H9 (cell line): ENCODE measurements at regions not wholly inside any gene's neighbourhood (a gene's known extent, or its start where the extent isn't known, plus 50 kb on each side); places are given as distances from the start of the nearest gene placed in this dataset.

ENCODE experiments used
- DNase-seq: peaks from one replicate; pipeline ENCODE4 v3.0.0-alpha.2; 2017
- H2AFZ ChIP-seq: one replicate; pipeline ENCODE4 v1.6.1; 2013; ENCODE audit warnings: mild to moderate bottlenecking, low read length, control low read depth, moderate library complexity
- H2AK5ac ChIP-seq: 2 replicates; pipeline ENCODE4 v1.6.1; 2013; ENCODE audit warnings: low read length, control low read depth, mixed read lengths; ENCODE audit not compliant: insufficient read length
- H2BK120ac ChIP-seq: one replicate; pipeline ENCODE4 v1.6.1; 2013; ENCODE audit warnings: low read depth, mild to moderate bottlenecking, low read length, control low read depth, inconsistent platforms; ENCODE audit not compliant: poor library complexity, severe bottlenecking
- H2BK12ac ChIP-seq: 2 replicates; pipeline ENCODE4 v1.6.1; 2013; ENCODE audit warnings: low read length, control low read depth, mixed read lengths, low read depth; ENCODE audit not compliant: insufficient read length
- H2BK15ac ChIP-seq: 2 replicates; pipeline ENCODE4 v1.6.1; 2013; ENCODE audit warnings: low read depth, low read length, control low read depth
- H2BK20ac ChIP-seq: one replicate; pipeline ENCODE4 v1.6.1; 2013; ENCODE audit warnings: low read depth, mild to moderate bottlenecking, low read length, control low read depth, inconsistent platforms; ENCODE audit not compliant: poor library complexity, severe bottlenecking
- H2BK5ac ChIP-seq: 2 replicates; pipeline ENCODE4 v1.6.1; 2013; ENCODE audit warnings: low read length, control low read depth, mixed read lengths; ENCODE audit not compliant: insufficient read length
- H3K14ac ChIP-seq: 2 replicates; pipeline ENCODE4 v1.6.1; 2013; ENCODE audit warnings: low read length, control low read depth; ENCODE audit not compliant: insufficient read depth
- H3K18ac ChIP-seq: 2 replicates; pipeline ENCODE4 v1.6.1; 2013; ENCODE audit warnings: low read depth, mild to moderate bottlenecking, mixed read lengths, low read length, control low read depth; ENCODE audit not compliant: insufficient read length
- H3K23ac ChIP-seq: 2 replicates; pipeline ENCODE4 v1.6.1; 2013; ENCODE audit warnings: low read length, control low read depth, mixed read lengths, low read depth; ENCODE audit not compliant: insufficient read length
- H3K23me2 ChIP-seq: 2 replicates; pipeline ENCODE4 v1.6.1; 2013; ENCODE audit warnings: low read depth, mild to moderate bottlenecking, mixed read lengths, low read length, control low read depth; ENCODE audit not compliant: insufficient read length, poor library complexity, severe bottlenecking
- H3K27ac ChIP-seq: 2 replicates; pipeline ENCODE4 v1.5.1; 2013; ENCODE audit warnings: low read length, control low read depth, mixed read lengths, low read depth; ENCODE audit not compliant: insufficient read length
- H3K27me3 ChIP-seq: 2 replicates; pipeline ENCODE4 v1.6.1; 2013; ENCODE audit warnings: low read length, control low read depth, inconsistent platforms; ENCODE audit not compliant: insufficient read depth
- H3K4ac ChIP-seq: 2 replicates; pipeline ENCODE4 v1.6.1; 2013; ENCODE audit warnings: low read depth, mild to moderate bottlenecking, control low read depth, inconsistent platforms, low read length, moderate library complexity
- H3K4me1 ChIP-seq: 2 replicates; pipeline ENCODE4 v1.6.1; 2013; ENCODE audit warnings: low read length, control low read depth, inconsistent platforms; ENCODE audit not compliant: insufficient read depth
- H3K4me2 ChIP-seq: 2 replicates; pipeline ENCODE4 v1.6.1; 2013; ENCODE audit warnings: low read length, control low read depth, mixed read lengths; ENCODE audit not compliant: insufficient read length, insufficient read depth
- H3K56ac ChIP-seq: 2 replicates; pipeline ENCODE4 v1.6.1; 2013; ENCODE audit warnings: low read depth, mild to moderate bottlenecking, mixed read lengths, low read length, control low read depth; ENCODE audit not compliant: insufficient read length
- H3K79me1 ChIP-seq: 2 replicates; pipeline ENCODE4 v1.6.1; 2013; ENCODE audit warnings: low read depth, mild to moderate bottlenecking, moderate library complexity, low read length, control low read depth, inconsistent platforms; ENCODE audit not compliant: insufficient read depth, poor library complexity, severe bottlenecking
- H3K79me2 ChIP-seq: 2 replicates; pipeline ENCODE4 v1.6.1; 2013; ENCODE audit warnings: low read length, control low read depth, inconsistent platforms; ENCODE audit not compliant: insufficient read depth
- H3K9ac ChIP-seq: 2 replicates; pipeline ENCODE4 v1.6.1; 2013; ENCODE audit warnings: low read length, control low read depth, mixed read lengths; ENCODE audit not compliant: insufficient read length; ENCODE audit errors: extremely low read depth
- H3K9me3 ChIP-seq: one replicate; pipeline ENCODE4 v1.6.1; 2013; ENCODE audit warnings: low read depth, low read length, inconsistent platforms; ENCODE audit not compliant: control insufficient read depth
- H3T11ph ChIP-seq: one replicate; pipeline ENCODE4 v1.6.1; 2013; ENCODE audit warnings: mild to moderate bottlenecking, low read length, control low read depth, inconsistent platforms
- H4K20me1 ChIP-seq: one replicate; pipeline ENCODE4 v1.6.1; 2013; ENCODE audit not compliant: control insufficient read depth, insufficient read length, insufficient read depth
- H4K5ac ChIP-seq: 2 replicates; pipeline ENCODE4 v1.6.1; 2013; ENCODE audit warnings: low read depth, mild to moderate bottlenecking, mixed read lengths, low read length, control low read depth; ENCODE audit not compliant: insufficient read length
- H4K8ac ChIP-seq: replicated peaks from 2 replicates; pipeline ENCODE4 v1.6.1; 2013; ENCODE audit warnings: low read length, control low read depth, mixed read lengths, low read depth; ENCODE audit not compliant: insufficient read length
- H4K91ac ChIP-seq: 2 replicates; pipeline ENCODE4 v1.6.1; 2013; ENCODE audit warnings: low read depth, mild to moderate bottlenecking, moderate library complexity, mixed read lengths, low read length, control low read depth; ENCODE audit not compliant: insufficient read length
- H3K27ac Mint-ChIP-seq, 3 experiments: 2 replicates in 2 of 3; 3 replicates in 1 of 3; pipeline ENCODE4 v1.8.0; 2020 to 2021; ENCODE audit warnings: mixed read lengths in 3 of 3, mild to moderate bottlenecking in 1 of 3, moderate library complexity in 1 of 3
- H3K27me3 Mint-ChIP-seq: 2 replicates; pipeline ENCODE4 v1.8.0; 2021; ENCODE audit warnings: low read depth, mild to moderate bottlenecking, moderate library complexity, mixed read lengths
- H3K36me3 Mint-ChIP-seq, 3 experiments: 2 replicates in 2 of 3; 3 replicates in 1 of 3; pipeline ENCODE4 v1.8.0; 2020 to 2021; ENCODE audit warnings: low read depth in 3 of 3, mixed read lengths in 3 of 3; ENCODE audit not compliant: insufficient read depth in 1 of 3
- H3K4me1 Mint-ChIP-seq, 2 experiments: 2 replicates each; pipeline ENCODE4 v1.8.0; 2020; ENCODE audit warnings: mixed read lengths in 2 of 2
- H3K4me3 Mint-ChIP-seq, 2 experiments: 2 replicates in 1 of 2; 3 replicates in 1 of 2; pipeline ENCODE4 v1.8.0; 2020 to 2021; ENCODE audit warnings: mild to moderate bottlenecking in 2 of 2, mixed read lengths in 2 of 2, moderate library complexity in 1 of 2
- H3K9me3 Mint-ChIP-seq, 2 experiments: 2 replicates in 1 of 2; 3 replicates in 1 of 2; pipeline ENCODE4 v1.8.0; 2020; ENCODE audit warnings: mild to moderate bottlenecking in 2 of 2, mixed read lengths in 2 of 2, moderate library complexity in 1 of 2
- WGBS: extraction: QIAGEN DNeasy Blood & Tissue Kit; methylation state at CpG from one replicate; pipeline ENCODE4 v1.1.7; 2013; ENCODE audit warnings: missing lambda C conversion rate, low lambda C conversion rate, mixed read lengths; ENCODE audit not compliant: insufficient read length; ENCODE audit errors: extremely low coverage; 5-methylcytosine and 5-hydroxymethylcytosine counted together
- TF ChIP-seq, protein P1 (sequence below): fragments of 200-600 bp; sonication (generic); conservative IDR thresholded peaks from 3 replicates; pipeline ENCODE4 v1.8.0; 2021; ENCODE audit warnings: antibody characterized with exemption, mild to moderate bottlenecking

DNA sequence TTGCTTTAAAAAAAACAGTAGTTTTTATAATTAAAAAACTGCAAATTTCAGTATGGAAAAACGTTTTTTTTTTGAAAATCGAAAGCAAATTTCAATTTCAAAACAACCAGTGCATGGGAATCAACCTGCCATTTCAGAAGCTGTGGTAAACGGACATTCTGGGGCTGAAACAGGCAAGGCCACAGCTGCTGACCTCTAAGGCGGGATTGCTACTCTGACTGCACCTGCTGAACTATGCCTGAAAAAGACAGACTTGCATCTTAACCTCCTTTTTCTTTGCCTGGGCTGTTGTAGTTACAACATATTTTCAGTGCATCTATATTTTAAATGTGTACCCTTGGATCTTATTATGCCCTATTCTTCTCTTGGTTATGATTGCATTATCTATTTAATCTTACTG lies 303.0 kb upstream of the SP8 start:
- H3K9me3 Mint-ChIP-seq = no peaks in the 10 kb centered on the region; a peak in 1 of 5 replicates
- no peaks in the 10 kb centered on the region for H3K23me2 ChIP-seq
- no peaks in the 10 kb centered on the region for H3K79me2 ChIP-seq
- H2BK15ac ChIP-seq = no peak overlapping the region
- H4K20me1 ChIP-seq = no peaks in the 10 kb centered on the region
- H3K4me2 ChIP-seq = no peak overlapping the region
- H3K4me1 Mint-ChIP-seq = peaks cover 3 to 5% of the 10 kb centered on the region in 2 experiments
- H4K91ac ChIP-seq = no peak overlapping the region
- no peak overlapping the region for H2BK12ac ChIP-seq
- H3K27me3 Mint-ChIP-seq = no peaks in the 10 kb centered on the region
- H3K27ac ChIP-seq = no peak overlapping the region
- no peak for DNase-seq
- no CpG with 5 or more reads among the region's 4 CpGs for WGBS
- H2BK120ac ChIP-seq = no peak overlapping the region
- TF ChIP-seq, protein P1, sequence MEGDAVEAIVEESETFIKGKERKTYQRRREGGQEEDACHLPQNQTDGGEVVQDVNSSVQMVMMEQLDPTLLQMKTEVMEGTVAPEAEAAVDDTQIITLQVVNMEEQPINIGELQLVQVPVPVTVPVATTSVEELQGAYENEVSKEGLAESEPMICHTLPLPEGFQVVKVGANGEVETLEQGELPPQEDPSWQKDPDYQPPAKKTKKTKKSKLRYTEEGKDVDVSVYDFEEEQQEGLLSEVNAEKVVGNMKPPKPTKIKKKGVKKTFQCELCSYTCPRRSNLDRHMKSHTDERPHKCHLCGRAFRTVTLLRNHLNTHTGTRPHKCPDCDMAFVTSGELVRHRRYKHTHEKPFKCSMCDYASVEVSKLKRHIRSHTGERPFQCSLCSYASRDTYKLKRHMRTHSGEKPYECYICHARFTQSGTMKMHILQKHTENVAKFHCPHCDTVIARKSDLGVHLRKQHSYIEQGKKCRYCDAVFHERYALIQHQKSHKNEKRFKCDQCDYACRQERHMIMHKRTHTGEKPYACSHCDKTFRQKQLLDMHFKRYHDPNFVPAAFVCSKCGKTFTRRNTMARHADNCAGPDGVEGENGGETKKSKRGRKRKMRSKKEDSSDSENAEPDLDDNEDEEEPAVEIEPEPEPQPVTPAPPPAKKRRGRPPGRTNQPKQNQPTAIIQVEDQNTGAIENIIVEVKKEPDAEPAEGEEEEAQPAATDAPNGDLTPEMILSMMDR = no peak
- no peaks in the 10 kb centered on the region for H3K9me3 ChIP-seq
- H2BK20ac ChIP-seq = no peak overlapping the region
- H2AK5ac ChIP-seq = no peak overlapping the region
- no peak overlapping the region for H3K9ac ChIP-seq
- H2BK5ac ChIP-seq = no peak overlapping the region
- no peak overlapping the region for H3K4ac ChIP-seq
- no peak overlapping the region for H4K8ac ChIP-seq
- no peak overlapping the region for H2AFZ ChIP-seq
- H3K18ac ChIP-seq = no peak overlapping the region
- H3K56ac ChIP-seq = no peak overlapping the region
- H3K14ac ChIP-seq = no peak overlapping the region
- H3K4me3 Mint-ChIP-seq = no peak overlapping the region
- no peaks in the 10 kb centered on the region for H3K79me1 ChIP-seq
- H3K36me3 Mint-ChIP-seq = no peaks in the 10 kb centered on the region
- H3K23ac ChIP-seq = no peak overlapping the region
- H3K27me3 ChIP-seq = no peaks in the 10 kb centered on the region
- no peak overlapping the region for H3T11ph ChIP-seq
- H3K27ac Mint-ChIP-seq = no peak overlapping the region
- H3K4me1 ChIP-seq = no peaks in the 10 kb centered on the region
- H4K5ac ChIP-seq = no peak overlapping the region
